ENCODE measurements at regions not wholly inside any gene's neighbourhood (a gene's known extent, or its start where the extent isn't known, plus 50 kb on each side); places are given as distances from the start of the nearest gene placed in this dataset.

DNA sequence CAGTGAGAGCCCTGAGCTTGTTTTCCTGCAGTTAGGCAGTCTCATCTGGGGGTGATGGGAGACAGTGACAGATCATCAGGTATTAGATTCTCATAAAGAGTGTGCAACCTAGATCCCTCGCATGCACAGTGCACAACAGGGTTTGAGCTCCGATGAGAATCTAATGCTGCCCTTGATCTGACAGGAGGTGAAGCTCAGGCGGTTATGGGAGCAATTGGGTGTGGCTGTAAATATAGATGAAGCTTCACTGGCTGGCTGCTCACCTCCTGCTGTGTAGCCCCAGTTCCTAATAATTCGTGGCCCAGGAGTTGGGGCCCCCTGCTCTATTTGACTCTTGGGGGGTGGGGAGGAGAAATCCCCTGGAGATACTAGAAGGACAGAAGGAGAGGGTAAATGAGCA lies 309.4 kb upstream of the STT3B start:
- no peak for DNase-seq (ENCODE audit: low read depth)

DNA sequence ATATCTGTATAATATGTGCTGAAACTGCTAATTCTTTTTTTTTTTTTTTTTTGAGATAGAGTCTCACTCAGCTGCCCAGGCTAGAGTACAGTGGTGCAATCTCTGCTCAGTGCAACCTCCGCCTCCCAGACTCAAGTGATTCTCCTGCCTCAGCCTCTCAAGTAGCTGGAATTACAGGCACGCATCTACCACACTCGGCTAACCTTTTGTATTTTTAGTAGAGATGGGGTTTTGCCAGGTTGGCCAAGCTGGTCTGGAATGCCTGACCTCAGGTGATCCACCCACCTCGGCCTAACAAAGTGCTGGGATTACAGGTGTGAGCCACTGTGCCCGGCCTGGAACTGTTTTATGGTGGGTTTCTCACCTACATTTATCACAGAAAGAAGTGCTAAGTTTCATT lies 307.8 kb upstream of the STT3B start:
- no peak for DNase-seq (ENCODE audit: low read depth)

DNA sequence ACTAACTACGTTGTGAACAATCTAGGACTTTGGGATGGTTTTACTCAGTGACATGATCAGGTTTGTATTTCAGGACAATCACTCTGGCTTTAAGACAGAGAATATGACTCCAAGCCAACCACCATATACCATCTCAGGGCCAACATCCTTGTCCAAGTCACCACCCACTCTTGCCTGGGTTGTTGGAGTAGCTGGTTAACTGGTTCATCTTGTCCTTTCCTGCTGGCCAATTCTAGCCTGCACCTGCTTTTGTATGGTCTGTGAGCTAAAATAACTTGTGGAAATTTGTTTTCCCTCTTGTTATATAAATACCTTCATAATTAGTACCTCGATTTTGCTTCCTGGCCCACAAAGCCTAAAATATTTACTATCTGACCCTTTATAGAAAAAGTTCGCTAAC lies 306.8 kb upstream of the STT3B start:
- no peak for DNase-seq (ENCODE audit: low read depth)

DNA sequence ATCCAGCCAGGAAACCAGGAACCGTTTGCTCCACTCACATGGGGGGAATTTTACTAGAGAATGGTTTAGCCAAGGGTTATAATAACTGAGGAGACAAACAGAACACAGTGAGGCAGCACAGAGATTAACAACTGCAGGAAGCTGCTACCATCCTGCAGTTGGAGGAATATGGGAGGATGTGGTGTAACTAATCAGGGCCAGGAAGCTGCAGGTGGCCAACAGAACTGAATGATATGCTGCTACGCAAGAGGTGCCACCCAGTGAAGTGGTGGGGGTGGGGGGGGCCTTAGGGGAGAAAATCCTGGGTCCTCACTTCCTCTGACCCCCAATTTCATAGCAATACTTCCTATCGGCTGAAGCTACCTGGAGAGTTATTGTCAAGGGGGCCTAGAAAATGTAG lies 306.4 kb upstream of the STT3B start:
- DNase-seq (ENCODE audit: low read depth) = no peak

DNA sequence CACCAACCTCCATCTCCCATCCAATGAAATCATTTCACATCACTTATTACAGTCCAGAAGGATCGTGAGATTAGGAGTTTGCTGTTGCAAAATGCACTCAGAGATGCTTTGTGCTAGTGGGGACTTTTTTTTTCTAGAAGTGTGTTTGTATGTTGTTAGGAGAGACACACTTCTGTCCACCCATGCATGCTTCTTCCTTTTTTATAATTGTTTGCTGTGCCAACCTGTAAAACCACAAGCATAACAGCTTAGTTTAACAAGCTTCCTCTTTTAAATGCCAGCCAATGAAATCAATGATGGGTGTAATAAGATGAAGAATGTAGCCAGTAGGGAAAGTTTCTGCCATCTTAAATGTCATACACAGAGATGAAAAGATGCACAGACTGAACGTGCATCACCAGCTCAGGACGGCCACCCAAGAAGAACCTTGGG lies 305.6 kb upstream of the STT3B start:
- no peak for DNase-seq (ENCODE audit: low read depth)

DNA sequence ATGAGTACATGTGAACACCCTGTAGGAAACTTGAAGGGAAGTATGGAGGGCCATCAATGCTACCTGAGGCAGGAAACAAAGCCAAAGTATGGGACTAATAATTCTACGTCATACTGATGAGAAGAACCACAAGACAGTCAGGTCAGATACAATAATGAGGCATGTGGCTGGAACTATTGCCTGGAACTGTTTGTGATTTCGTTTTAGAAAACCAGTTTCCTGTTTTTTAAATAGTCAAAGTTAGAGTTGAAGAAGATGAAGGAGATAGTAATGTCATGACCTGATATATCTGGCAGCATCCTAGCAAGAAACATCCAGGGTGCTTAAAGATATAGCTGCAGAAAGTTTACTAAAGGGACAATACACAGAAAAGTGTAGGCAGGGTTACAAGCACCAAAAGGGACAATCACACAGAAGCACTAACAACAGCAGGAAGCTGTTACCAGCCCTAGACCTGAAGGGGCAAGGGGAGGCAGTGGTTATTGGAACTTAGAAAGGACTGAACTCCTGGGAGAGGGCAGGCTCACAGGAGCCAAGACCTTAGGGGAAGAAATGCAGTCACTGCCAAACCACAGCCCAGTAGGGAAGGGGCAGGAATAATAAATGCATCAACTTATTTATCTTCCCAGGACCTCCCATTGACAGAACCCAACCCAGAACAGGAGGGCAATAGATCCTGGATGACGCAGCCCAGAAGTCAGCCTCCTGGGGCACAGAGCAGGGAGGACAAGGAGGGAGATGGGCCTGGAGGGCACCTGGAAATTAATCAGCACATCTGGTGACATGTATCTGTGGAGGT lies 302.1 kb upstream of the STT3B start:
- DNase-seq (ENCODE audit: low read depth) = no peak

DNA sequence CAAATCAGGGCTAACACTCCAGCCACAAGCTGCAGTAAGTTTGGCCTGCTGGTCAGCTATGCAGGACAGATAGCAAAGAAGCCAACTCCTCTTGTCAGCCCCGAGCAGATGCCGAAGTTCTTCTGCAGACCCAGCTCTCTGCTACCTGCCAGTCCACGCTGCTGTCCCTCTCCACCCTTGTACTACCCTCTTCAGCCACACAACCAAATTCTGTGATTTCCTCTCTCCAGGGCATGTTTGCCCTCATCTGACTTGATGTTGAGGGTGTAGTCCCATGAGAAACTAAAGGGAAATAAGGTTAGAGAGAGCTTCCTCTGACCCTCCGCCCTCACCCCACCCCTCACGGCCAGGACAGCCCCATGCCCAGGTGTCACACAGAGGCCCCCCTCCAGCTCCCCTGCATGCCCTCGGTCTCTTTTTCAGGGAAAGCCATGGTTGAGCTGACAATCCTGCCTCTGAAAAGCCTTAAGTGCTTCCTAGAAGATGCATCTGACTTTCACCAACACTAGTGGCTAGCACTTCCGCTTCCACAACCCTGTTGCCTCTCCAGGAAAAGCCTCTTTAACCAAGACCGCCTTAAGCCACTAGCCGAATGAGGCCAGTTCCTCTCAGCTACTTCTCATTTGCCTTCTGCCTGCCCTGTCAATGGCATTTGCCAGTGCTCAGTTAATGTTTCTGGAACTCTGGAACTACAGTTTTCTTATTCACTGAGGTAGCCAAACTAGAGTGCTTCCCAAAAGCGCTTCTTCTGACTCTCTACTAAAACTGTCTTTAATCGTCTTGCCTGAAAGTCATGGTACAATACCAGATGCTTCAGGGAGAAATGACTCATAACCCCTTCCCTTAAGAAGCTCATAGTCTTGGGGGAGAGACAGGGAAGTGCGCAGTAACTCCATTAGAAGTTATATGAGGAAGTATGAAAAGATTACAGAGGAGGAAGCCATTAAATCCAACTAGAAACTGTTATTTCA lies 300.4 kb upstream of the STT3B start:
- no peak for DNase-seq (ENCODE audit: low read depth)

DNA sequence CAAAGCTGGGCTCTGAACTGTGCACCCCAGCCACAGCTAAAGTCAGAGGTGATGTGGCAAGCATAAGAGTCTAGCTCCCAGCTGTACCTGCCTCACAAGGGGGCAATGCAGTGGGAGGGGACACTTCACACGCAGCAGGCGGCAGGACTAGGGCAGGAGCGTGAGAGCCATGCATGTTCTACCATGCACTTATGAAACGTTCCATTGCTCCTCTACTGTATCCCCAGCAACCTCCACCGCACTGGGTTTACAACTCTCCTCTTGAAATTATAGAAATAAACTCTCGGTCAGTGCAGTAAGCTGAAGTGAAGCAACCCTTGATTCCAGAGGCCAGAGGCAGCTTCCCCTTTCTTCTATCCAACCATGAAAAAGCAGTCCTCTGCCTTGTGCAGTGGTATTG lies 298.6 kb upstream of the STT3B start:
- DNase-seq (ENCODE audit: low read depth) = no peak

DNA sequence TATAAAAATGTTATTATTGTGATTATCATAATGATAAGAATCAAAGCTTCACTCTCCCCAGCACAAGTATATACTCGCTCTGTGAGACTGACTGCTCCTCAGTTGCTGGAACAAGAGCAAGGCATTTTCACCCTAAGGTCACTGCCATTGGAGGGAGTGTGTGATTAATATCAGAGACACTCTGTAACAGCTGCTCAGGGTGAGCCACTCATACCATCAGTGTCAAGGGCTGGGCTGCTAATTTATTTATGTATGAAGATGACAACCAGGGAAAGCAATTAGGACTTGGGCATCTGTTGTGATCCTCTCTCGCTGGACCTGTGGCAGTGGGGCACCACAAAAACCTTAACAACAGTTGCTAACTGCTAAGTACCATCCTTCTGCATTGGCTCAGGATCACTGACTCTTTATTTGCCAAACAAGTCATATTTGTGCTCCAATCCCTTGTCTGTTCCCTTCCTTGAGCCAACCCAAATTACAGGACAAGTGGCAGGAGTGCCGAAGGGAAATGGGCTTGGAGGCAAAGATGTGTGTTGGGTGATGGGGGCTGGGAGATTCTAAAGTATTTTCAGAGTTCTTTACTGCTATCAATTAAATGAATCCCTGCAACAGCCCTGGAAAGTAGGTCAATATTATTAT lies 297.5 kb upstream of the STT3B start:
- DNase-seq (ENCODE audit: low read depth) = no peak

DNA sequence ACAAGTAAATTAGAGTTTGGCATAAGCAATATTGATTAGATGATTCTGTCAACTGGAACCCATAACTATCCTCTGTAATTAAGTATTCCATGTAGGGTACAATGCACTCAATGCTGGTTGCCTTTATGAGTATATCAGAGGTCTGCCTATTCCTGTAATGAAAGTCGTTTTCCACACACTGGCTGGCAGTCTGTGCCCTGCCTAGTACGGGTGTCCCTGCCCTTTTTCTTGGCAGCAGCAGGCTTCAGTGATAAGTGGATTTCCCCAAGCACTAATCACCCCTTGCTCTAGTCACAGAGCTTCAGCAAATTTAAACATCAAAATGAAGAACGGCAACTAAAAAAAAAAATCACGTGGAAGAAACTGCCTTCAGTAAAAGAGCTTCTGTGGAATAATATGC lies 294.8 kb upstream of the STT3B start:
- DNase-seq (ENCODE audit: low read depth) = no peak

DNA sequence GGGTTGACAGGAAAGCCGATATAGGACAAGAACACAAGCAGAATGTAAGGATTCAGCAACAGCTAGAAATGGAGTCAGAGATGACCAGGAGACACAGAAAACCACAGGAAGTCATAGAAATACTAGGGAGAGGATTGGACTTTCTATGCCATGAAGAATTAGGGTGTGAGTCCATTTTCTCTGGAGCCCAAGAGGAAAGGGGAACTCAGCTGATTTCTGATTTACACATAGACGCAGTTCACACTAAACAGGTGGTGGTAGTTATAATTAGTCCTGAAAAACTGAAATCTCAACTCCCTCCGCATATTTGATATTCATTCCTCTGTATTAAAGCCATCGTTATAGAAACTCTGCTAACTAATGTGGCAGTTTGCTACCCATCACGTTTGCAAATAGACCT lies 292.7 kb upstream of the STT3B start:
- no peak for DNase-seq (ENCODE audit: low read depth)

DNA sequence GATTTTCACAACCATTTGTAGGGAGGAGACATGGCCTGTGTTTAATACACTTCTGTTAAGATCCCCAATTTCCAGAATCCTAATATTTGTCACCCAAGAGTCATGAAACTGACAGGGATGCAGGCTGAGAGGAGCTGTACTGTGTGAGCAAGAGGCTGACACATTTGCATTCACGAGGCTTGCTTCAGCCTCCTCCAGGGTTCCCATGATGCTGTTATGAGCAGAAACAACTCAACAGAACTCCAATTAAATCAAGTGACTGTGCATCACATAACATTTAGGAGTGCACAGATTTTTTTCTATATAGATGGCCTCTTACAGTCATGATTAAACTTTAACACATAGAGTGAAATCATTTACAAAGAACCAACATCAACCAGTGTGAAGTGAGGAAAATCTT lies 292.3 kb upstream of the STT3B start:
- DNase-seq (ENCODE audit: low read depth) = no peak

DNA sequence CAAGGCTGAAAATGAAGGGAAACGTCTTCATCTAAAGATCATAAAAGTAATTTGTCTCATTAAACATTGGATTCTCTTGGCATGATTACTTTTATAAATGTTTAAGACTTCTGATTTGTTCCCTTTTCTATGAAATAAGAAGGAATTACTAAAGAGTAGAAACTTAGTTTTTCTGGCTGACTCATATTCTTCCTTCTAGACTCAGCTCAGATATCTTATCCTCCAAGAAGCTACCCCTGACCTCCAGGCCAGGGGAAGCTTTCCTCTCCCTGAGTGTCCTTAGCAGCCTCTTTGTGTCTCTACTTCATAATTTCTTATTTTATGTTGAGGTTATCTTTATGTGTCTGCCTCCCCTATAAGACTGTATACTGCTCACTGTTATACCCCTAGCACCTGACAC lies 291.9 kb upstream of the STT3B start:
- no peak for DNase-seq (ENCODE audit: low read depth)

DNA sequence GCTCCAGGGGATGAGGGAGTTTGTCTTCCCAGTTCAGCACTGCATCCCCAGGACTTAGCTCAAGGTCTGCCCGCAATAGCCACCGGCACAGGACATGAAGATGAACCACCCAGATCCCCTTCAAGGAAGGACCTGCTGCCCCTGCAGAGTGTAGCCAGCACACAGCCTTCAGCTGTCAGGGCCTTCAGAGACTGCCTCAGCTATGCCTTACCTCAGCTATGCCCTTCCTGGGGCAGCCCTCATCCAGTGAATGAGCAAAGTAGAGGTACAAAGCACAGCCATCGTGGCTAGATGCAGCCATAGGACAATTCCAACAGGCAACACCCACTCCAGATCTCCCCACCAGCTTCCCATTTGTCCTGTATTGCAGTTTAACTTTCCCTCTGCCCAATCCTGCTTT lies 291.2 kb upstream of the STT3B start:
- DNase-seq (ENCODE audit: low read depth) = no peak

DNA sequence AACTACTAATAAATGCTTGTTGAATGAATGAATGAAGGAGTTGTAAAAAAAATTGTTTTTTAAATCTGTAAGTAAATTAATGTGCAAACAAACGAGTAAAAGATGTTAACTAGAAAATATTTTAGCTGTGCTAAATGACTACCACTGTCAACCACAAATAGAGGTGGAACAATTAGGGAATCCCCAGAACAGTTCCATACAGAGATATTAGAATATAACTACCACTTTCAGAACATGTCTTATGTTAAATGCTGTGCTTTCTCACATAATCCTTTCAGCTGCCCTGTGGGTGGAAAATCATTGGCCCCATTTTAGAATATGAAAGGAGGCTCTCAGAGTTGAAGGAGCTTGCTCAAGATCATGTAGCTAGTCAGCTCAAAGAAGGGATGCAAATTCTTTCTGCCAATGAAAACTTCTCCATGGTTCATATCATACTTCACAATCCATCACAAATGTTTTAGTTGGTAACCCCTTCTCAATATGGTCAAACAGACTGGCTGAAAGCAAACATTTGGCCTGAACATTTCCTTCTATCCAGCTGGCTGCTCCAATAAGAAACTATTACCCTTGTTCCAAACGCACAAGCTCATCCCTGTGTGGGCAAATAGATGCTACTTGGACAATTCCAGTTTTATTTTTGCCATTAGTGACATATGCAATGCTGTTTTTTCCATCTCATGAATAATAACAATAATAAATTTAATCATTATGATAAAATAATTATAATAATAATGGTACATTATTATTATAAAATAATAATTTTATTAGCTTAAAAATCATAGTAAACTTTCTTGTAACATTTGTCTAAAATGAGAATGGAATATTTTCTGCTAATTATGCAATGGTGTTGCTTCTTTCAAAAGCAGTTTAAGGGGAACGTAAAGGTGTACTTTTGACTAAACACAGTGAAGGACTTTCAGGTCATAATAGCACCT lies 290.4 kb upstream of the STT3B start:
- no peak for DNase-seq (ENCODE audit: low read depth)

DNA sequence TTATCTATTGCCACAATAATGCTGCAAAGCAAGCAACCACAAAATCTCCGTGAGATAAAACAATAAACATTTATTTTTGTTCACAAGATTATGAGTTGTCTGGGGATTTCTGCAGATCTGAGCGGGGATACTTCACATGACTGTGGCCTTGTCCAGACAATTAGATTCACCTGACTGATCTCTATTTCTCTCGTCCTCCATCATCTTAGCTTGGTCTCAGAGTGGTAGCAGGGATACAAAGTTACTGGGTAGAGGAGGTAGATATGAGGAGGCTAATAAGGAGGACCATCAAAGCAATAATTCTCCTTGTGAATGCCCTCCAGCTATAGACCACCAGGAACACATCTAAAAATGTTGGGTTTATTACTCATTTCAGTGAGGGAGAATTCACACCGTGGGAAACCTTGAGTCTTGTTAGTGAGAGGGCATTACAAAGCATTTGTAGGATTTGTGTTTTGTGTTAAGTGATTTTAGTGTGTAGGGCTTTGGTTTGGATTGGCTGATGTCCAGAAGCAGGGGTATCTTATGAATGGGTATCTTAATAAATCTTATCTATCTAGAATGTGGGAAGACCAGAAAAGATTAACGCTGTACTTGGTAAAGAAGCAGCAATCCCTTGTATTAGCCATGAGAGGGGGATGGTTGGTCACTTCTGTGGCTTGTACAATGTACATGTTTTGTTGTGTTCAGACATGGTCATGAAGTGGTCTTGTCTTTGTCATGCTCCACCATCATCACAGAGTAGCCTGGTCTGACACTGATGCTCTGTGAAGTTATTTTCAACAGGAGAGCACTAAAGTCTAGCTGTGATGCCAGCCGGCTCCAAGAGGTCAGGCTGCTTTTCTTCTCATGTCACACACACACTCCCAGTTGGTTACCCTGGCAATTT lies 287.6 kb upstream of the STT3B start:
- no peak for DNase-seq (ENCODE audit: low read depth)

DNA sequence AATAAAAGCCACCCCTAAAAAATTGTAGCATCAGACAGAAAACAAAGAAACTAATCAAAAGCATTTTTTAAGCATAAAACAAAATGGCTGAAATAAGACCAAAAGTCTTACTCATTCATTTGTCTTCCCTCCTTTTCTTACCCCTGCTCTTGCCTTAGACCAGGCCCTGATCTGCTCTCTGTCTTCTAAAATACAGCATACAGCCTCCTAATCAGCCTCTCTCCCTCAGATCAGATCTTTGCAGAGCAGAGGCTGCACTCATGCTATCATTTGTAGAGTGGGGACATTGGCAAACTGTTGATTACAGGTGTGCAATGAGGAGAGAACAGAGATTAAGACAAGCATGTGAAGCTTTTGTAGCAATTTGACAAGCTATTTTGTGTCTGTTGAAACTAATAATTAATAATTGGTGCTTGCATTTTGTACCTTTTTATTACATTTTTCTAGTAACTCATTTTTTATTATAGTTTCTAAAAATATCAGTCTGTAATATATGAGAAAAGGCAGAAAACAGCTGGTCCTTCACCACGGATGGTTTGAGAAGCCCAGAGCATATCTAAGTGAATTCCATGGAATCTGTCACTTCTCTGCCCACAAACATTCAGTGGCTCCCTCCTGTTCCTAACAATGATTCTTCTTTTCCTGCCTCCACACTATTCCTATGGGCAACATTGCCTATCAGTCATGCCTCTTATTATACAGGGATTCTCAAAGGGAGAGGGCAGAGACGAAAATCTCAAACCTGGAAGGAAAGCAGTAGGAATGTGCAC lies 286.2 kb upstream of the STT3B start:
- DNase-seq (ENCODE audit: low read depth) = no peak

DNA sequence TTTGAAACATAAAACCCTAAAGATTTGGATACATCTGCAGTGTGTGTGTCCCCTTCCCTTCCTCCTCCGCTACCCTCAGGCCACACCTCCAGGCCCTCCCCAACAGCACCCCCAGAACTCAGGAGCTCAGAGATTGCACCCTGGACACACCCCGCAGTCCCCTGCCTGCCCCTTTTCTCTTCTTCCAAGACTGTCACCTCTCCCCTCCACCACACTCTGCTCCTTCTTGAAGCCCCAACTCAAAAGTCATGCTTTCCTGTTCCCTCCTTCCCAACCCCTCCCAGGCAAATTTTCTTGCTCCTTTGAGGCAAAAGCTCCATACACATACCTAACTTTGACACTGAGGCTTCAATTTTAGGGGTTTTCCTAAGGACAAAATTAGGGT lies 285.7 kb upstream of the STT3B start:
- DNase-seq (ENCODE audit: low read depth) = no peak

DNA sequence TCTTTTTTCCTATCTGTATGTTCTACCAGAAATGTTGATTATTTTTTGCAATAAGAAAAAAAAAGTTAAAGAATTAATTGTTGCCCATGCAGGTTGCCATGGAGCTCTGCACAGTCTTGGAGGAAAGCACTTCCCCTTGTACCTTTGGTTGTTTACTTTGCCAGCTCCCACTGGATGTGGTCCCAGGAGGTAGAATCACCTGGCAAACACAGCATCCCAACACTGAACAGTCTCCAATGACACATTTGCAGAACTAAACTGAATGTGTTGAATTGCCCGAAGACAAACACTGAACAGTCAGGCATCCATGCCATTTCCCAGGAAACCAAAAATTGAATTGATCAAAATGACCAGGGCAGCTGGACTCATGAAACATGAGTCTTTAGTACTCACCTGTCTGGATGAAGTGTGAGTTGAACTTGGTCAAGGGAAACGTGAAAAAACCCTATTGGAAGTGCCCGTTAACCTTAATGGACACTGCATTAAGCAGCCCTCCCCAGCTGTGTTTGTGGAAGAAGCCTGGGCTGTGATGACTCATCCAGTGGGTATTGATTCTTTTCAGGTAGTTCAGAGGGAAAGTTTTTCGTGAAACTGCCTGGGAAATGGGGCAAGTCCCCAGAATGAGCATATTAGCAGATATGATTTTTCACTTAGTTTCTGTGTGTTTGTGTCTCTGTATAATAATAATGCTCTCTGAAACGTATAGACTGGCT lies 284.7 kb upstream of the STT3B start:
- no peak for DNase-seq (ENCODE audit: low read depth)
